ENCODE measurements at regions not wholly inside any gene's neighbourhood (a gene's known extent, or its start where the extent isn't known, plus 50 kb on each side); places are given as distances from the start of the nearest gene placed in this dataset.

- no peak for DNase-seq
Measured at GRCh38 chr15:53296603-53297002, 462.9 kb downstream of the WDR72 start.

- no peak for DNase-seq
Measured at GRCh38 chr15:53295574-53295973, 463.9 kb downstream of the WDR72 start.

- no peak for DNase-seq
Measured at GRCh38 chr15:53288542-53288941, 470.9 kb downstream of the WDR72 start.

GRCh38 chr15:53274630-53275029, 484.5 kb upstream of the ONECUT1 start:
- DNase-seq = no peak

GRCh38 chr15:53272116-53272515, 482.0 kb upstream of the ONECUT1 start:
- DNase-seq = no peak

- no peak for DNase-seq
Measured at GRCh38 chr15:53266176-53266575, 476.0 kb upstream of the ONECUT1 start.

- DNase-seq = no peak
Measured at GRCh38 chr15:53260647-53261046, 470.5 kb upstream of the ONECUT1 start.

- no peak for DNase-seq
Measured at GRCh38 chr15:53256457-53256856, 466.3 kb upstream of the ONECUT1 start.

GRCh38 chr15:53256043-53256442, 465.9 kb upstream of the ONECUT1 start:
- no peak for DNase-seq

- no peak for DNase-seq
Measured at GRCh38 chr15:53251996-53252395, 461.9 kb upstream of the ONECUT1 start.

GRCh38 chr15:53251523-53251922, 461.4 kb upstream of the ONECUT1 start:
- no peak for DNase-seq

- DNase-seq = no peak
Measured at GRCh38 chr15:53247041-53247708, 457.0 kb upstream of the ONECUT1 start.

GRCh38 chr15:53246404-53246803, 456.3 kb upstream of the ONECUT1 start:
- no peak for DNase-seq

- no peak for DNase-seq
Measured at GRCh38 chr15:53233801-53234200, 443.7 kb upstream of the ONECUT1 start.

- DNase-seq = no peak
Measured at GRCh38 chr15:53230473-53230872, 440.3 kb upstream of the ONECUT1 start.

GRCh38 chr15:53226559-53226958, 436.4 kb upstream of the ONECUT1 start:
- DNase-seq = no peak

- no peak for DNase-seq
Measured at GRCh38 chr15:53225781-53226180, 435.6 kb upstream of the ONECUT1 start.

GRCh38 chr15:53224371-53224770, 434.2 kb upstream of the ONECUT1 start:
- no peak for DNase-seq

GRCh38 chr15:53223815-53224214, 433.7 kb upstream of the ONECUT1 start:
- DNase-seq = no peak

- no peak for DNase-seq
Measured at GRCh38 chr15:53218666-53219580, 428.8 kb upstream of the ONECUT1 start.

GRCh38 chr15:53216036-53216435, 425.9 kb upstream of the ONECUT1 start:
- no peak for DNase-seq

- no peak for DNase-seq
Measured at GRCh38 chr15:53213336-53213735, 423.2 kb upstream of the ONECUT1 start.

GRCh38 chr15:53212785-53213184, 422.6 kb upstream of the ONECUT1 start:
- DNase-seq = no peak

GRCh38 chr15:53210653-53211052, 420.5 kb upstream of the ONECUT1 start:
- no peak for DNase-seq

All from NCI-H1694 treated with DMSO at 0.1 percent for 48 hours (cell line).